Subcutaneous abdominal adipose tissue (tissue), 5 donors: ENCODE measurements at regions not wholly inside any gene's neighbourhood (a gene's known extent, or its start where the extent isn't known, plus 50 kb on each side); places are given as distances from the start of the nearest gene placed in this dataset.

ENCODE experiments used
- H3K27ac ChIP-seq: one replicate; pipeline ENCODE4 v1.7.0; 2013; ENCODE audit warnings: low read depth, mild to moderate bottlenecking, inconsistent platforms, low read length, moderate library complexity
- H3K27me3 ChIP-seq, 5 donors: one replicate each; pipeline ENCODE4 v1.7.0; 2013; ENCODE audit warnings: low read length in 5 of 5, inconsistent platforms in 1 of 5; ENCODE audit not compliant: control insufficient read depth in 5 of 5, insufficient read depth in 4 of 5
- H3K36me3 ChIP-seq, 5 donors: one replicate each; pipeline ENCODE4 v1.7.0; 2013; ENCODE audit warnings: low read length in 5 of 5; ENCODE audit not compliant: control insufficient read depth in 5 of 5, insufficient read depth in 5 of 5
- H3K4me1 ChIP-seq, 5 donors: one replicate each; pipeline ENCODE4 v1.7.0; 2013; ENCODE audit warnings: low read length in 5 of 5, mild to moderate bottlenecking in 3 of 5, moderate library complexity in 1 of 5; ENCODE audit not compliant: control insufficient read depth in 5 of 5, insufficient read depth in 5 of 5
- H3K4me3 ChIP-seq, 5 donors: one replicate each; pipeline ENCODE4 v1.7.0; 2013; ENCODE audit warnings: low read length in 5 of 5, low read depth in 1 of 5
- H3K9ac ChIP-seq, 5 donors: one replicate each; pipeline ENCODE4 v1.7.0; 2013; ENCODE audit warnings: low read length in 5 of 5, mild to moderate bottlenecking in 4 of 5, moderate library complexity in 3 of 5
- H3K9me3 ChIP-seq, 5 donors: one replicate each; pipeline ENCODE4 v1.7.0; 2013; ENCODE audit warnings: low read length in 5 of 5; ENCODE audit not compliant: control insufficient read depth in 5 of 5
- donor health status: healthy.
- donor health status: healthy.
- donor health status: healthy.
- donor health status: healthy.
- donor health status: healthy.

- Histone ChIP-seq H3K4me1 (peaks cover under 1 to 23% (median 9%) of the 10 kb centered on the region in 5 donors), H3K9ac (no peak overlapping the region), H3K9me3 (peaks cover 3 to 22% (median 13%) of the 10 kb centered on the region in 5 donors), H3K4me3 (no peak overlapping the region), H3K36me3 (no peaks in the 10 kb centered on the region), H3K27ac (no peak overlapping the region), H3K27me3 (peaks cover 5 to 16% (median 12%) of the 10 kb centered on the region in 5 donors)
Observed at GRCh38 chr11:70614034-70614681, 215.8 kb downstream of the CTTN start.

- Histone ChIP-seq H3K27ac (no peak overlapping the region), H3K4me3 (no peak overlapping the region), H3K4me1 (peaks cover 0 to 22% (median 8%) of the 10 kb centered on the region in 5 donors), H3K36me3 (no peaks in the 10 kb centered on the region), H3K9me3 (peaks cover 3 to 22% (median 13%) of the 10 kb centered on the region in 5 donors), H3K9ac (no peak overlapping the region), H3K27me3 (peaks cover 5 to 15% (median 9%) of the 10 kb centered on the region in 5 donors)
Observed at GRCh38 chr11:70615036-70615875, 216.9 kb downstream of the CTTN start.

GRCh38 chr11:70616317-70616716 lies 218.0 kb downstream of the CTTN start:
- H3K4me3 ChIP-seq = no peak overlapping the region
- peaks cover 5 to 23% (median 15%) of the 10 kb centered on the region in 5 donors for H3K9me3 ChIP-seq
- no peak overlapping the region for H3K9ac ChIP-seq
- peaks cover 5 to 12% (median 11%) of the 10 kb centered on the region in 5 donors for H3K27me3 ChIP-seq
- H3K27ac ChIP-seq = no peak overlapping the region
- no peaks in the 10 kb centered on the region for H3K36me3 ChIP-seq
- H3K4me1 ChIP-seq = peaks cover 0 to 12% (median 2%) of the 10 kb centered on the region in 5 donors

GRCh38 chr11:70616938-70617654 lies 218.8 kb downstream of the CTTN start:
- Histone ChIP-seq H3K27ac (no peak overlapping the region), H3K27me3 (peaks cover 5 to 15% (median 9%) of the 10 kb centered on the region in 5 donors), H3K36me3 (no peaks in the 10 kb centered on the region), H3K9ac (no peak overlapping the region), H3K4me1 (peaks cover 0 to 12% (median 2%) of the 10 kb centered on the region in 5 donors), H3K9me3 (peaks cover 5 to 23% (median 15%) of the 10 kb centered on the region in 5 donors), H3K4me3 (no peak overlapping the region)

- Histone ChIP-seq H3K4me3 (no peak overlapping the region), H3K4me1 (peaks cover 0 to 12% (median 0%) of the 10 kb centered on the region in 5 donors), H3K27ac (no peak overlapping the region), H3K9me3 (peaks cover 5 to 23% (median 15%) of the 10 kb centered on the region in 5 donors), H3K36me3 (no peaks in the 10 kb centered on the region), H3K27me3 (peaks cover 0 to 8% (median 6%) of the 10 kb centered on the region in 5 donors), H3K9ac (no peak overlapping the region)
Observed at GRCh38 chr11:70618431-70619101, 220.2 kb downstream of the CTTN start.

- H3K36me3 ChIP-seq = no peaks in the 10 kb centered on the region
- peaks cover 5 to 14% (median 6%) of the 10 kb centered on the region in 5 donors for H3K27me3 ChIP-seq
- H3K9me3 ChIP-seq = peaks cover 5 to 23% (median 14%) of the 10 kb centered on the region in 5 donors
- H3K4me3 ChIP-seq = no peak overlapping the region
- H3K27ac ChIP-seq = no peak overlapping the region
- no peak overlapping the region for H3K9ac ChIP-seq
- H3K4me1 ChIP-seq = peaks cover 0 to 12% (median 0%) of the 10 kb centered on the region in 5 donors
Observed at GRCh38 chr11:70619591-70619990, 221.3 kb downstream of the CTTN start.

GRCh38 chr11:70620510-70621184 lies 222.3 kb downstream of the CTTN start:
- Histone ChIP-seq H3K9ac (no peak overlapping the region), H3K9me3 (peaks cover 2 to 14% (median 4%) of the 10 kb centered on the region in 5 donors), H3K4me1 (peaks cover 0 to 18% (median 0%) of the 10 kb centered on the region in 5 donors), H3K36me3 (no peaks in the 10 kb centered on the region), H3K4me3 (no peak overlapping the region), H3K27me3 (peaks cover 5 to 15% (median 9%) of the 10 kb centered on the region in 5 donors), H3K27ac (no peak overlapping the region)

- H3K9me3 ChIP-seq = peaks cover 0 to 8% (median 2%) of the 10 kb centered on the region in 5 donors
- H3K4me3 ChIP-seq = no peak overlapping the region
- no peaks in the 10 kb centered on the region for H3K36me3 ChIP-seq
- no peak overlapping the region for H3K9ac ChIP-seq
- H3K27ac ChIP-seq = no peak overlapping the region
- H3K27me3 ChIP-seq = peaks cover 5 to 16% (median 9%) of the 10 kb centered on the region in 5 donors
- H3K4me1 ChIP-seq = peaks cover 0 to 24% (median 2%) of the 10 kb centered on the region in 5 donors
Observed at GRCh38 chr11:70621241-70621640, 222.9 kb downstream of the CTTN start.

GRCh38 chr11:70622091-70622490 lies 223.8 kb downstream of the CTTN start:
- Histone ChIP-seq H3K27ac (no peak overlapping the region), H3K27me3 (peaks cover 4 to 20% (median 7%) of the 10 kb centered on the region in 5 donors), H3K36me3 (no peaks in the 10 kb centered on the region), H3K4me3 (no peak overlapping the region), H3K9ac (no peak overlapping the region), H3K4me1 (peaks cover 0 to 29% (median 3%) of the 10 kb centered on the region in 5 donors), H3K9me3 (peaks cover 0 to 4% (median 2%) of the 10 kb centered on the region in 5 donors)
